ENCODE measurements at regions not wholly inside any gene's neighbourhood (a gene's known extent, or its start where the extent isn't known, plus 50 kb on each side); places are given as distances from the start of the nearest gene placed in this dataset.
A peak's percentile ranks its signal among the peaks of the same experiment; 100 is the strongest.

- H3K9me3 Mint-ChIP-seq (ENCODE audit: low read depth), result no peaks in the 10 kb centered on the region
- peaks cover 27% of the 10 kb centered on the region for H3K4me1 Mint-ChIP-seq (ENCODE audit: low read depth)
- TF ChIP-seq CTCF (IDR thresholded peaks at IDR 0.05; ENCODE audit: unreplicated experiment), result no peak
- H3K27me3 Mint-ChIP-seq, result no peaks in the 10 kb centered on the region
- H3K27ac Mint-ChIP-seq, result peak overlapping the region; percentile 100
- H3K4me3 Mint-ChIP-seq (ENCODE audit: low read depth), result peak overlapping the region; percentile 98
- no peak for DNase-seq (ENCODE audit: low spot score, unreplicated experiment)
- no peaks in the 10 kb centered on the region for H3K36me3 Mint-ChIP-seq (ENCODE audit: insufficient read depth)
Measured at GRCh38 chr6:26197933-26198721, 110.9 kb downstream of the HFE start.

GRCh38 chr6:26198722-26199056 is 111.5 kb downstream of the HFE start:
- no peak for DNase-seq (ENCODE audit: low spot score, unreplicated experiment)
- no peaks in the 10 kb centered on the region for H3K27me3 Mint-ChIP-seq
- no peaks in the 10 kb centered on the region for H3K36me3 Mint-ChIP-seq (ENCODE audit: insufficient read depth)
- no peak for TF ChIP-seq CTCF (IDR thresholded peaks at IDR 0.05; ENCODE audit: unreplicated experiment)
- H3K9me3 Mint-ChIP-seq (ENCODE audit: low read depth), result no peaks in the 10 kb centered on the region
- H3K27ac Mint-ChIP-seq, result peak overlapping the region; percentile 100
- peaks cover 27% of the 10 kb centered on the region for H3K4me1 Mint-ChIP-seq (ENCODE audit: low read depth)
- H3K4me3 Mint-ChIP-seq (ENCODE audit: low read depth), result peak overlapping the region; percentile 98

GRCh38 chr6:26199057-26199772 is 112.0 kb downstream of the HFE start:
- Mint-ChIP-seq H3K4me3 (ENCODE audit: low read depth) (peak overlapping the region; percentile 98), H3K27me3 (no peaks in the 10 kb centered on the region), H3K36me3 (ENCODE audit: insufficient read depth) (no peaks in the 10 kb centered on the region), H3K4me1 (ENCODE audit: low read depth) (peaks cover 28% of the 10 kb centered on the region), H3K27ac (peak overlapping the region; percentile 100), H3K9me3 (ENCODE audit: low read depth) (no peaks in the 10 kb centered on the region)
- TF ChIP-seq CTCF (IDR thresholded peaks at IDR 0.05; ENCODE audit: unreplicated experiment), result no peak
- DNase-seq (ENCODE audit: low spot score, unreplicated experiment), result no peak

GRCh38 chr6:26199773-26200764 is 112.8 kb downstream of the HFE start:
- DNase-seq (ENCODE audit: low spot score, unreplicated experiment), result no peak
- no peaks in the 10 kb centered on the region for H3K27me3 Mint-ChIP-seq
- H3K27ac Mint-ChIP-seq, result peak overlapping the region; percentile 100
- H3K9me3 Mint-ChIP-seq (ENCODE audit: low read depth), result no peaks in the 10 kb centered on the region
- peaks cover 20% of the 10 kb centered on the region for H3K4me1 Mint-ChIP-seq (ENCODE audit: low read depth)
- peak overlapping the region; percentile 98 for H3K4me3 Mint-ChIP-seq (ENCODE audit: low read depth)
- H3K36me3 Mint-ChIP-seq (ENCODE audit: insufficient read depth), result no peaks in the 10 kb centered on the region
- no peak for TF ChIP-seq CTCF (IDR thresholded peaks at IDR 0.05; ENCODE audit: unreplicated experiment)

Measured in progenitor cell of endocrine pancreas (in vitro differentiated cells).